Activated B cell treated with CpG ODN at 0.5 μM for 24 hours (primary cell): ENCODE measurements at regions not wholly inside any gene's neighbourhood (a gene's known extent, or its start where the extent isn't known, plus 50 kb on each side); places are given as distances from the start of the nearest gene placed in this dataset.

Experiments
- ATAC-seq: fragments of 200-7000 bp; cut with Tn5 transposase; one replicate; pipeline ENCODE4 v1.10.0; 2021; ENCODE audit warnings: low read depth, mild to moderate bottlenecking, moderate library complexity
- CTCF ChIA-PET: fragments of 350-600 bp; sonication (Branson Sonifier 250); formaldehyde crosslinking; loops from one replicate; lab custom pipeline; 2021; ENCODE audit warnings: antibody characterized with exemption; lab: Charles Lee
- POLR2A ChIA-PET: fragments of 350-600 bp; sonication (Branson Sonifier 250); formaldehyde crosslinking; loops from one replicate; lab custom pipeline; 2021; ENCODE audit warnings: antibody characterized with exemption; lab: Charles Lee
- DNase-seq: peaks from one replicate; pipeline ENCODE4 v3.0.0; 2022
- H3K27ac Mint-ChIP-seq: one replicate; pipeline ENCODE4 v1.8.0; 2020; ENCODE audit warnings: mixed read lengths
- H3K27me3 Mint-ChIP-seq: one replicate; pipeline ENCODE4 v1.8.0; 2021; ENCODE audit warnings: mixed read lengths
- H3K36me3 Mint-ChIP-seq: one replicate; pipeline ENCODE4 v1.8.0; 2021; ENCODE audit warnings: low read depth, mixed read lengths
- H3K4me1 Mint-ChIP-seq: one replicate; pipeline ENCODE4 v1.8.0; 2021; ENCODE audit warnings: mixed read lengths
- H3K4me3 Mint-ChIP-seq: one replicate; pipeline ENCODE4 v1.8.0; 2020; ENCODE audit warnings: mild to moderate bottlenecking, mixed read lengths
- H3K9me3 Mint-ChIP-seq: one replicate; pipeline ENCODE4 v1.8.0; 2020; ENCODE audit warnings: mixed read lengths
- intact Hi-C: fragments of 100-400 bp; cut with micrococcal nuclease; formaldehyde crosslinking; loops from one replicate; pipeline ENCODE4 v1.15.1; 2024
- TF ChIP-seq, protein P1 (sequence below): fragments of 200-600 bp; IDR thresholded peaks from one replicate; pipeline ENCODE4 v1.8.0; 2022; ENCODE audit warnings: antibody characterized with exemption, mild to moderate bottlenecking

GRCh38 chr13:104975272-104975671 is 1560.2 kb downstream of the EFNB2 start:
- TF ChIP-seq, protein P1, sequence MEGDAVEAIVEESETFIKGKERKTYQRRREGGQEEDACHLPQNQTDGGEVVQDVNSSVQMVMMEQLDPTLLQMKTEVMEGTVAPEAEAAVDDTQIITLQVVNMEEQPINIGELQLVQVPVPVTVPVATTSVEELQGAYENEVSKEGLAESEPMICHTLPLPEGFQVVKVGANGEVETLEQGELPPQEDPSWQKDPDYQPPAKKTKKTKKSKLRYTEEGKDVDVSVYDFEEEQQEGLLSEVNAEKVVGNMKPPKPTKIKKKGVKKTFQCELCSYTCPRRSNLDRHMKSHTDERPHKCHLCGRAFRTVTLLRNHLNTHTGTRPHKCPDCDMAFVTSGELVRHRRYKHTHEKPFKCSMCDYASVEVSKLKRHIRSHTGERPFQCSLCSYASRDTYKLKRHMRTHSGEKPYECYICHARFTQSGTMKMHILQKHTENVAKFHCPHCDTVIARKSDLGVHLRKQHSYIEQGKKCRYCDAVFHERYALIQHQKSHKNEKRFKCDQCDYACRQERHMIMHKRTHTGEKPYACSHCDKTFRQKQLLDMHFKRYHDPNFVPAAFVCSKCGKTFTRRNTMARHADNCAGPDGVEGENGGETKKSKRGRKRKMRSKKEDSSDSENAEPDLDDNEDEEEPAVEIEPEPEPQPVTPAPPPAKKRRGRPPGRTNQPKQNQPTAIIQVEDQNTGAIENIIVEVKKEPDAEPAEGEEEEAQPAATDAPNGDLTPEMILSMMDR = no peak
- Mint-ChIP-seq H3K4me1 (no peaks in the 10 kb centered on the region), H3K27ac (no peak overlapping the region), H3K4me3 (no peak overlapping the region), H3K36me3 (no peaks in the 10 kb centered on the region), H3K27me3 (no peaks in the 10 kb centered on the region), H3K9me3 (no peaks in the 10 kb centered on the region)
- DNase-seq (no peak), ATAC-seq (no peak)
- intact Hi-C loops = no loop called here
- CTCF ChIA-PET = no interaction called here
- POLR2A ChIA-PET = no interaction called here

- ChIA-PET POLR2A (no interaction called here), CTCF (no interaction called here)
- H3K4me3 Mint-ChIP-seq = no peak overlapping the region
- no peaks in the 10 kb centered on the region for H3K9me3 Mint-ChIP-seq
- H3K4me1 Mint-ChIP-seq = no peaks in the 10 kb centered on the region
- ATAC-seq (no peak), DNase-seq (no peak)
- H3K36me3 Mint-ChIP-seq = no peaks in the 10 kb centered on the region
- H3K27ac Mint-ChIP-seq = no peak overlapping the region
- TF ChIP-seq, protein P1 = no peak
- no peaks in the 10 kb centered on the region for H3K27me3 Mint-ChIP-seq
- intact Hi-C loops = no loop called here
Observed at GRCh38 chr13:104968876-104969275, 1566.6 kb downstream of the EFNB2 start.

GRCh38 chr13:104967836-104968630 is 1567.4 kb downstream of the EFNB2 start:
- ATAC-seq = no peak
- no peaks in the 10 kb centered on the region for H3K36me3 Mint-ChIP-seq
- H3K9me3 Mint-ChIP-seq = no peaks in the 10 kb centered on the region
- no peak overlapping the region for H3K27ac Mint-ChIP-seq
- intact Hi-C loops = no loop called here
- no peaks in the 10 kb centered on the region for H3K27me3 Mint-ChIP-seq
- H3K4me3 Mint-ChIP-seq = no peak overlapping the region
- POLR2A ChIA-PET = no interaction called here
- CTCF ChIA-PET = no interaction called here
- H3K4me1 Mint-ChIP-seq = no peaks in the 10 kb centered on the region
- TF ChIP-seq, protein P1 = no peak
- DNase-seq = no peak

GRCh38 chr13:104967376-104967775 is 1568.1 kb downstream of the EFNB2 start:
- no peak for ATAC-seq
- Mint-ChIP-seq H3K4me3 (no peak overlapping the region), H3K27ac (no peak overlapping the region), H3K9me3 (no peaks in the 10 kb centered on the region), H3K36me3 (no peaks in the 10 kb centered on the region), H3K27me3 (no peaks in the 10 kb centered on the region), H3K4me1 (no peaks in the 10 kb centered on the region)
- CTCF ChIA-PET = no interaction called here
- POLR2A ChIA-PET = no interaction called here
- intact Hi-C loops = no loop called here
- DNase-seq = no peak
- TF ChIP-seq, protein P1 = no peak

GRCh38 chr13:104962411-104962810 is 1573.1 kb downstream of the EFNB2 start:
- ATAC-seq (no peak), DNase-seq (no peak)
- TF ChIP-seq, protein P1 = no peak
- Mint-ChIP-seq H3K4me1 (no peaks in the 10 kb centered on the region), H3K9me3 (peaks cover 5% of the 10 kb centered on the region), H3K36me3 (no peaks in the 10 kb centered on the region), H3K27ac (no peak overlapping the region), H3K27me3 (no peaks in the 10 kb centered on the region), H3K4me3 (no peak overlapping the region)
- CTCF ChIA-PET = no interaction called here
- POLR2A ChIA-PET = no interaction called here
- intact Hi-C loops = no loop called here
